WTC11 (cell line): ENCODE measurements at regions not wholly inside any gene's neighbourhood (a gene's known extent, or its start where the extent isn't known, plus 50 kb on each side); places are given as distances from the start of the nearest gene placed in this dataset.

Experiments used
- ATAC-seq: fragments of 200-7000 bp; cut with Tn5 transposase; 2 replicates; pipeline ENCODE4 v1.10.0; 2021; ENCODE audit warnings: mild to moderate bottlenecking, moderate library complexity
- CTCF ChIA-PET: fragments of 300-600 bp; sonication (Branson Sonifier 250); formaldehyde crosslinking; loops from one replicate; lab custom pipeline; 2021; ENCODE audit warnings: antibody characterized with exemption; lab: Charles Lee
- POLR2A ChIA-PET: fragments of 350-600 bp; sonication (Branson Sonifier 250); formaldehyde crosslinking; loops from one replicate; lab custom pipeline; 2021; ENCODE audit warnings: antibody characterized with exemption; lab: Charles Lee
- DNase-seq: peaks from one replicate; pipeline ENCODE4 v3.0.0; 2021; ENCODE audit warnings: low spot score
- H3K27ac Mint-ChIP-seq: 2 replicates; pipeline ENCODE4 v1.8.0; 2021; ENCODE audit warnings: mixed read lengths
- H3K27me3 Mint-ChIP-seq: 2 replicates; pipeline ENCODE4 v1.8.0; 2021; ENCODE audit warnings: low read depth, mild to moderate bottlenecking, moderate library complexity, mixed read lengths
- H3K36me3 Mint-ChIP-seq: 2 replicates; pipeline ENCODE4 v1.8.0; 2021; ENCODE audit warnings: mixed read lengths
- H3K4me1 Mint-ChIP-seq: 2 replicates; pipeline ENCODE4 v1.8.0; 2022; ENCODE audit warnings: mixed read lengths
- H3K4me3 Mint-ChIP-seq: 2 replicates; pipeline ENCODE4 v1.8.0; 2021; ENCODE audit warnings: mild to moderate bottlenecking, moderate library complexity, mixed read lengths
- H3K9me3 Mint-ChIP-seq: 2 replicates; pipeline ENCODE4 v1.8.0; 2021; ENCODE audit warnings: mixed read lengths
- ATF1 ChIP-seq: sonication (generic); formaldehyde crosslinking; IDR thresholded peaks from 2 replicates; pipeline ENCODE4 v1.8.1; 2023; ENCODE audit warnings: mild to moderate bottlenecking, moderate library complexity, missing genetic modification reagents
- CREB1 ChIP-seq: sonication (generic); formaldehyde crosslinking; IDR thresholded peaks from 2 replicates; pipeline ENCODE4 v1.8.0; 2023; ENCODE audit warnings: mild to moderate bottlenecking, missing genetic modification reagents
- EMX1 ChIP-seq: fragments of 250-450 bp; sonication (Bioruptor Pico); IDR thresholded peaks from 2 replicates; pipeline ENCODE4 v1.8.0; 2021; ENCODE audit warnings: mild to moderate bottlenecking
- ESRRA ChIP-seq: sonication (generic); formaldehyde crosslinking; IDR thresholded peaks from 2 replicates; pipeline ENCODE4 v1.8.1; 2022; ENCODE audit warnings: mild to moderate bottlenecking, missing genetic modification reagents, borderline replicate concordance
- GRHL2 ChIP-seq: fragments of 250-450 bp; sonication (Bioruptor Pico); IDR thresholded peaks from 2 replicates; pipeline ENCODE4 v1.8.0; 2022; ENCODE audit warnings: mild to moderate bottlenecking, moderate library complexity; ENCODE audit not compliant: insufficient replicate concordance, severe bottlenecking
- IRF2 ChIP-seq: sonication (generic); formaldehyde crosslinking; IDR thresholded peaks from 2 replicates; pipeline ENCODE4 v1.8.0; 2022; ENCODE audit warnings: low read depth, missing genetic modification reagents, borderline replicate concordance
- JAZF1 ChIP-seq: fragments of 250-450 bp; sonication (Bioruptor Pico); IDR thresholded peaks from 2 replicates; pipeline ENCODE4 v1.9.0; 2021; ENCODE audit warnings: moderate library complexity, mild to moderate bottlenecking, inconsistent platforms
- JUN ChIP-seq: sonication (generic); formaldehyde crosslinking; IDR thresholded peaks from 2 replicates; pipeline ENCODE4 v1.8.0; 2023; ENCODE audit warnings: mild to moderate bottlenecking, missing genetic modification reagents
- MYBL2 ChIP-seq: sonication (generic); formaldehyde crosslinking; IDR thresholded peaks from 2 replicates; pipeline ENCODE4 v1.8.1; 2023; ENCODE audit warnings: mild to moderate bottlenecking, moderate library complexity, missing genetic modification reagents
- NR3C1 ChIP-seq: sonication (generic); formaldehyde crosslinking; conservative IDR thresholded peaks from 2 replicates; pipeline ENCODE4 v1.8.1; 2023; ENCODE audit warnings: low read depth, mild to moderate bottlenecking, missing genetic modification reagents
- PRRX2 ChIP-seq: fragments of 250-450 bp; sonication (Bioruptor Pico); IDR thresholded peaks from 2 replicates; pipeline ENCODE4 v1.8.0; 2021; ENCODE audit warnings: mild to moderate bottlenecking
- RORB ChIP-seq: fragments of 250-450 bp; sonication (Bioruptor Pico); IDR thresholded peaks from 2 replicates; pipeline ENCODE4 v1.9.0; 2021; ENCODE audit warnings: mild to moderate bottlenecking
- SMAD4 ChIP-seq: sonication (generic); formaldehyde crosslinking; IDR thresholded peaks from 2 replicates; pipeline ENCODE4 v1.8.0; 2022; ENCODE audit warnings: mild to moderate bottlenecking, missing genetic modification reagents
- SOX15 ChIP-seq: fragments of 250-450 bp; sonication (Bioruptor Pico); IDR thresholded peaks from 2 replicates; pipeline ENCODE4 v1.9.0; 2021; ENCODE audit warnings: mild to moderate bottlenecking
- SP1 ChIP-seq: sonication (generic); formaldehyde crosslinking; conservative IDR thresholded peaks from 2 replicates; pipeline ENCODE4 v1.8.1; 2022; ENCODE audit warnings: missing genetic modification reagents
- TEAD4 ChIP-seq: sonication (generic); formaldehyde crosslinking; IDR thresholded peaks from 2 replicates; pipeline ENCODE4 v1.8.0; 2022; ENCODE audit warnings: mild to moderate bottlenecking, missing genetic modification reagents
- ZNF121 ChIP-seq: sonication (generic); formaldehyde crosslinking; IDR thresholded peaks from 2 replicates; pipeline ENCODE4 v1.8.0; 2023; ENCODE audit warnings: missing genetic modification reagents
- ZNF263 ChIP-seq: sonication (generic); formaldehyde crosslinking; IDR thresholded peaks from 2 replicates; pipeline ENCODE4 v1.8.1; 2022; ENCODE audit warnings: low read depth, mild to moderate bottlenecking, moderate library complexity, missing genetic modification reagents
- ZNF396 ChIP-seq: fragments of 250-450 bp; sonication (Bioruptor Pico); IDR thresholded peaks from 2 replicates; pipeline ENCODE4 v1.8.0; 2021; ENCODE audit warnings: mild to moderate bottlenecking, moderate library complexity, borderline replicate concordance
- TF ChIP-seq, protein P1 (sequence below): fragments of 250-450 bp; sonication (Bioruptor Pico); IDR thresholded peaks from 2 replicates; pipeline ENCODE4 v1.9.0; 2021; ENCODE audit warnings: mild to moderate bottlenecking, borderline replicate concordance
- TF ChIP-seq, protein P2 (sequence below): fragments of 250-450 bp; sonication (Bioruptor Pico); IDR thresholded peaks from 2 replicates; pipeline ENCODE4 v1.9.0; 2021; ENCODE audit warnings: mild to moderate bottlenecking
- TF ChIP-seq, protein P3 (sequence below): fragments of 200-600 bp; IDR thresholded peaks from 2 replicates; pipeline ENCODE4 v1.8.0; 2022; ENCODE audit warnings: antibody characterized with exemption
- TF ChIP-seq, protein P4 (sequence below): sonication (generic); formaldehyde crosslinking; IDR thresholded peaks from 2 replicates; pipeline ENCODE4 v1.8.0; 2022; ENCODE audit warnings: missing genetic modification reagents
- TF ChIP-seq, protein P5 (sequence below): fragments of 250-450 bp; sonication (Bioruptor Pico); IDR thresholded peaks from 2 replicates; pipeline ENCODE4 v1.9.0; 2021; ENCODE audit warnings: moderate library complexity, mild to moderate bottlenecking, inconsistent platforms, borderline replicate concordance

DNA sequence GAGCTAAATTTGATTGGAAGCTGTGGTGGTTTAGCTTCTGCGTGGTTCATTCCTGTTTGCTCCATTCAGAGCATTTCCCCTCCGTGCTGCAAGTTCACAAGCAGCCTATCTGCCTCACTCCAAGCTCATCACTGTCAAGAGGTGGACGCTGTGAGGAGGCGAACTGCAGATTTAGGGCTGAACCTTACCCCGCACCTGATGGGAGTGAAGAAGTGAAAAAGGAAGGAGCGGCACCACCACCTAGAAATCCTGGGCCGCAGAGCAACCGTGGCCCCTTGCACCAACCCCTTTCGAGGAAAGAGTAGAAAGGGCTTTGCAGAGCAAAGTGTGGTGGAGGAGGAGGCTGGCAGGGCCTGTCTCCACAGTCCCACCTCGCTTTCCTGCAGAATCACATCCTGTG is 117.4 kb downstream of the IER5 start (continued):
- TF ChIP-seq, protein P1, sequence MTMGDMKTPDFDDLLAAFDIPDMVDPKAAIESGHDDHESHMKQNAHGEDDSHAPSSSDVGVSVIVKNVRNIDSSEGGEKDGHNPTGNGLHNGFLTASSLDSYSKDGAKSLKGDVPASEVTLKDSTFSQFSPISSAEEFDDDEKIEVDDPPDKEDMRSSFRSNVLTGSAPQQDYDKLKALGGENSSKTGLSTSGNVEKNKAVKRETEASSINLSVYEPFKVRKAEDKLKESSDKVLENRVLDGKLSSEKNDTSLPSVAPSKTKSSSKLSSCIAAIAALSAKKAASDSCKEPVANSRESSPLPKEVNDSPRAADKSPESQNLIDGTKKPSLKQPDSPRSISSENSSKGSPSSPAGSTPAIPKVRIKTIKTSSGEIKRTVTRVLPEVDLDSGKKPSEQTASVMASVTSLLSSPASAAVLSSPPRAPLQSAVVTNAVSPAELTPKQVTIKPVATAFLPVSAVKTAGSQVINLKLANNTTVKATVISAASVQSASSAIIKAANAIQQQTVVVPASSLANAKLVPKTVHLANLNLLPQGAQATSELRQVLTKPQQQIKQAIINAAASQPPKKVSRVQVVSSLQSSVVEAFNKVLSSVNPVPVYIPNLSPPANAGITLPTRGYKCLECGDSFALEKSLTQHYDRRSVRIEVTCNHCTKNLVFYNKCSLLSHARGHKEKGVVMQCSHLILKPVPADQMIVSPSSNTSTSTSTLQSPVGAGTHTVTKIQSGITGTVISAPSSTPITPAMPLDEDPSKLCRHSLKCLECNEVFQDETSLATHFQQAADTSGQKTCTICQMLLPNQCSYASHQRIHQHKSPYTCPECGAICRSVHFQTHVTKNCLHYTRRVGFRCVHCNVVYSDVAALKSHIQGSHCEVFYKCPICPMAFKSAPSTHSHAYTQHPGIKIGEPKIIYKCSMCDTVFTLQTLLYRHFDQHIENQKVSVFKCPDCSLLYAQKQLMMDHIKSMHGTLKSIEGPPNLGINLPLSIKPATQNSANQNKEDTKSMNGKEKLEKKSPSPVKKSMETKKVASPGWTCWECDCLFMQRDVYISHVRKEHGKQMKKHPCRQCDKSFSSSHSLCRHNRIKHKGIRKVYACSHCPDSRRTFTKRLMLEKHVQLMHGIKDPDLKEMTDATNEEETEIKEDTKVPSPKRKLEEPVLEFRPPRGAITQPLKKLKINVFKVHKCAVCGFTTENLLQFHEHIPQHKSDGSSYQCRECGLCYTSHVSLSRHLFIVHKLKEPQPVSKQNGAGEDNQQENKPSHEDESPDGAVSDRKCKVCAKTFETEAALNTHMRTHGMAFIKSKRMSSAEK (CRISPR knock-in tag): no peak
- TF ChIP-seq ZNF263 (no peak), JAZF1 (CRISPR knock-in tag) (no peak), GRHL2 (no peak)

DNA sequence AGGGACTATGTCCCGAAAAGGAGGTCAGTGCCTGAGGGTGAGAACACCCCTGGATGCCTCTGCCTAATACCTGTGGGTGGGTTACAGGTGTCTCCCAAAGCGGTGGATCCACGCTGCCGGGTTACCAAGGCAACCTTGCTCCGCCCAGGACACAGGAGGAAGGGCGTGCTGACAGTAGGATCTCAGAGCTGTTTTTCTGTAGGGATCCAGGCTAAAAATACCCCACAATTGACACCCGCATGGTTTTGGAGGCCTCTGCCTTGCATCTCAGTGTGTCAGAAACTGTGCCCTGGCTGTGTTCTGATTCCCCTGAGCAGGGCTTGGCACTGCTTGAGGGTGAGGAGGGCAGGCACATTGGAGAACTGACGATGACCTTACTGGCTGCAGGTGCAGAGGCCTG is 118.0 kb downstream of the IER5 start:
- Mint-ChIP-seq H3K4me1 (peaks cover 20% of the 10 kb centered on the region), H3K27ac (no peak overlapping the region), H3K9me3 (no peaks in the 10 kb centered on the region), H3K36me3 (no peaks in the 10 kb centered on the region), H3K27me3 (no peaks in the 10 kb centered on the region; the same call in 1 of the 2 replicates), H3K4me3 (no peak overlapping the region)
- peak; percentile 38 for DNase-seq
- POLR2A ChIA-PET: no interaction called here
- TF ChIP-seq SP1 (CRISPR knock-in tag): no peak
- TF ChIP-seq, protein P2, sequence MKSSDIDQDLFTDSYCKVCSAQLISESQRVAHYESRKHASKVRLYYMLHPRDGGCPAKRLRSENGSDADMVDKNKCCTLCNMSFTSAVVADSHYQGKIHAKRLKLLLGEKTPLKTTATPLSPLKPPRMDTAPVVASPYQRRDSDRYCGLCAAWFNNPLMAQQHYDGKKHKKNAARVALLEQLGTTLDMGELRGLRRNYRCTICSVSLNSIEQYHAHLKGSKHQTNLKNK (CRISPR knock-in tag): no peak
- no peak for TF ChIP-seq JUN (CRISPR knock-in tag)
- TF ChIP-seq SOX15 (CRISPR knock-in tag): no peak
- TF ChIP-seq, protein P3, sequence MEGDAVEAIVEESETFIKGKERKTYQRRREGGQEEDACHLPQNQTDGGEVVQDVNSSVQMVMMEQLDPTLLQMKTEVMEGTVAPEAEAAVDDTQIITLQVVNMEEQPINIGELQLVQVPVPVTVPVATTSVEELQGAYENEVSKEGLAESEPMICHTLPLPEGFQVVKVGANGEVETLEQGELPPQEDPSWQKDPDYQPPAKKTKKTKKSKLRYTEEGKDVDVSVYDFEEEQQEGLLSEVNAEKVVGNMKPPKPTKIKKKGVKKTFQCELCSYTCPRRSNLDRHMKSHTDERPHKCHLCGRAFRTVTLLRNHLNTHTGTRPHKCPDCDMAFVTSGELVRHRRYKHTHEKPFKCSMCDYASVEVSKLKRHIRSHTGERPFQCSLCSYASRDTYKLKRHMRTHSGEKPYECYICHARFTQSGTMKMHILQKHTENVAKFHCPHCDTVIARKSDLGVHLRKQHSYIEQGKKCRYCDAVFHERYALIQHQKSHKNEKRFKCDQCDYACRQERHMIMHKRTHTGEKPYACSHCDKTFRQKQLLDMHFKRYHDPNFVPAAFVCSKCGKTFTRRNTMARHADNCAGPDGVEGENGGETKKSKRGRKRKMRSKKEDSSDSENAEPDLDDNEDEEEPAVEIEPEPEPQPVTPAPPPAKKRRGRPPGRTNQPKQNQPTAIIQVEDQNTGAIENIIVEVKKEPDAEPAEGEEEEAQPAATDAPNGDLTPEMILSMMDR: no peak
- ATAC-seq: peak; percentile 68
- CTCF ChIA-PET: interaction anchor here (0.9 to 1.4 kb wide), 5 partner anchors 16 to 325 kb away, joined by 3 to 7 read pairs (median 5); no protein-coding TSS in a partner anchor

DNA sequence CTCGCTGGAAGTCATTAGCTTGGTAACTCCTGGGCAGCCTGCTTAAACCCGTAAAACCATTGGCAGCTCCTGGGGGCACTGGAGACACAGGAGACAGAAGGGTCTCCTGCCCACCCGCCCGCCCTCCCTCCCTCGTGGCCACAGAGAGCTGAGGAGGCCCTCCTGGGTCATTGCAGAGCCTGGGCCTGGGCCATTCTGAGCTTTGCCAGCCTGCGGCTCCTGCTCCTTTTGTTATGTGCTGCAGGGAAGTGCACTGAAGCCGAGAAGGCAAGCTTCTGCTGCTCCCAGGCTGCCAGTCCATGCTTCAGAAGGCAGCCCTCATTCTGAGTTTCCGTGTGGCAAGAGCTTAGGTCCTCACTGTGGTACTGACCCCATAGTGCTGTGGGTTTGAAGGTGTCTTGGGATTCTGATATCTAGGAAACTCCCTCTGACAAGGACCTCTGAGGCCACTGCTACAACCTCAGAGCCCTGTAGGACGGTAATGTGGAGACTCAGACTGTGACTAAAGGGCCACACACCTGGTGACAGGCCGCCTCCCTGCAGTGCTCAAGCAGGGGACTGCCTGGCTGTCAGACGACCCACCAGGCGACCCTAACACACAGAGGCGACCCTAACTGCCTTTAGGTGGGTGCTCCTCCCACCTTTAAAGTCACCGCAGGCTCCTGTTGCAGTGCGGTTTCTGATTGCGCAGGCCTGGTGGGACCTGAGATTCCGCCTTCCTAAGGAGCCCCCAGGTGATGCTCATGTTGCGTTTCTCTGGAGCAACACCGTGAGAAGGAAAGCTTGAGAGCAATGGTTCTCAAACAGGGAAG is 118.7 kb downstream of the IER5 start:
- H3K4me3 Mint-ChIP-seq: no peak overlapping the region
- H3K9me3 Mint-ChIP-seq: no peaks in the 10 kb centered on the region
- peaks cover 20% of the 10 kb centered on the region for H3K4me1 Mint-ChIP-seq
- no peaks in the 10 kb centered on the region; the same call in 1 of the 2 replicates for H3K27me3 Mint-ChIP-seq
- ATAC-seq: peak; percentile 46
- no peaks in the 10 kb centered on the region for H3K36me3 Mint-ChIP-seq
- no peak overlapping the region for H3K27ac Mint-ChIP-seq
- ChIA-PET CTCF (interaction anchor here (0.8 to 1.9 kb wide), 7 partner anchors 17 to 325 kb away, joined by 3 to 7 read pairs (median 5); no protein-coding TSS in a partner anchor), POLR2A (no interaction called here)
- DNase-seq: no peak
- no peak for TF ChIP-seq RORB (CRISPR knock-in tag)
- no peak for TF ChIP-seq ESRRA (CRISPR knock-in tag)
- TF ChIP-seq ATF1: no peak
- no peak for TF ChIP-seq IRF2 (CRISPR knock-in tag)
- no peak for TF ChIP-seq ZNF263
- TF ChIP-seq ZNF396: no peak
- TF ChIP-seq, protein P4, sequence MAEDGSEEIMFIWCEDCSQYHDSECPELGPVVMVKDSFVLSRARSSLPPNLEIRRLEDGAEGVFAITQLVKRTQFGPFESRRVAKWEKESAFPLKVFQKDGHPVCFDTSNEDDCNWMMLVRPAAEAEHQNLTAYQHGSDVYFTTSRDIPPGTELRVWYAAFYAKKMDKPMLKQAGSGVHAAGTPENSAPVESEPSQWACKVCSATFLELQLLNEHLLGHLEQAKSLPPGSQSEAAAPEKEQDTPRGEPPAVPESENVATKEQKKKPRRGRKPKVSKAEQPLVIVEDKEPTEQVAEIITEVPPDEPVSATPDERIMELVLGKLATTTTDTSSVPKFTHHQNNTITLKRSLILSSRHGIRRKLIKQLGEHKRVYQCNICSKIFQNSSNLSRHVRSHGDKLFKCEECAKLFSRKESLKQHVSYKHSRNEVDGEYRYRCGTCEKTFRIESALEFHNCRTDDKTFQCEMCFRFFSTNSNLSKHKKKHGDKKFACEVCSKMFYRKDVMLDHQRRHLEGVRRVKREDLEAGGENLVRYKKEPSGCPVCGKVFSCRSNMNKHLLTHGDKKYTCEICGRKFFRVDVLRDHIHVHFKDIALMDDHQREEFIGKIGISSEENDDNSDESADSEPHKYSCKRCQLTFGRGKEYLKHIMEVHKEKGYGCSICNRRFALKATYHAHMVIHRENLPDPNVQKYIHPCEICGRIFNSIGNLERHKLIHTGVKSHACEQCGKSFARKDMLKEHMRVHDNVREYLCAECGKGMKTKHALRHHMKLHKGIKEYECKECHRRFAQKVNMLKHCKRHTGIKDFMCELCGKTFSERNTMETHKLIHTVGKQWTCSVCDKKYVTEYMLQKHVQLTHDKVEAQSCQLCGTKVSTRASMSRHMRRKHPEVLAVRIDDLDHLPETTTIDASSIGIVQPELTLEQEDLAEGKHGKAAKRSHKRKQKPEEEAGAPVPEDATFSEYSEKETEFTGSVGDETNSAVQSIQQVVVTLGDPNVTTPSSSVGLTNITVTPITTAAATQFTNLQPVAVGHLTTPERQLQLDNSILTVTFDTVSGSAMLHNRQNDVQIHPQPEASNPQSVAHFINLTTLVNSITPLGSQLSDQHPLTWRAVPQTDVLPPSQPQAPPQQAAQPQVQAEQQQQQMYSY (CRISPR knock-in tag): no peak
- TF ChIP-seq MYBL2 (CRISPR knock-in tag): no peak
- TF ChIP-seq TEAD4 (CRISPR knock-in tag): no peak
- TF ChIP-seq EMX1 (CRISPR knock-in tag): no peak
- TF ChIP-seq, protein P5, sequence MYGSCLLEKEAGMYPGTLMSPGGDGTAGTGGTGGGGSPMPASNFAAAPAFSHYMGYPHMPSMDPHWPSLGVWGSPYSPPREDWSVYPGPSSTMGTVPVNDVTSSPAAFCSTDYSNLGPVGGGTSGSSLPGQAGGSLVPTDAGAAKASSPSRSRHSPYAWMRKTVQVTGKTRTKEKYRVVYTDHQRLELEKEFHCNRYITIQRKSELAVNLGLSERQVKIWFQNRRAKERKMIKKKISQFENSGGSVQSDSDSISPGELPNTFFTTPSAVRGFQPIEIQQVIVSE (CRISPR knock-in tag): no peak
- TF ChIP-seq CREB1 (CRISPR knock-in tag): no peak
- TF ChIP-seq SMAD4 (CRISPR knock-in tag): no peak
- no peak for TF ChIP-seq NR3C1 (CRISPR knock-in tag)
- no peak for TF ChIP-seq ZNF121 (CRISPR knock-in tag)
- TF ChIP-seq PRRX2 (CRISPR knock-in tag): no peak
- TF ChIP-seq SP1 (CRISPR knock-in tag): no peak
